Erythroblast (primary cell): ENCODE measurements at regions not wholly inside any gene's neighbourhood (a gene's known extent, or its start where the extent isn't known, plus 50 kb on each side); places are given as distances from the start of the nearest gene placed in this dataset.

ENCODE experiments used
- GATA1 ChIP-seq: IDR thresholded peaks from 2 replicates; pipeline ENCODE4 v1.6.1; 2011; ENCODE audit warnings: low read depth, mild to moderate bottlenecking, control low read depth, low read length, moderate library complexity
- POLR2A ChIP-seq: IDR thresholded peaks from 2 replicates; pipeline ENCODE4 v1.6.1; 2011; ENCODE audit warnings: mild to moderate bottlenecking, low read length

DNA sequence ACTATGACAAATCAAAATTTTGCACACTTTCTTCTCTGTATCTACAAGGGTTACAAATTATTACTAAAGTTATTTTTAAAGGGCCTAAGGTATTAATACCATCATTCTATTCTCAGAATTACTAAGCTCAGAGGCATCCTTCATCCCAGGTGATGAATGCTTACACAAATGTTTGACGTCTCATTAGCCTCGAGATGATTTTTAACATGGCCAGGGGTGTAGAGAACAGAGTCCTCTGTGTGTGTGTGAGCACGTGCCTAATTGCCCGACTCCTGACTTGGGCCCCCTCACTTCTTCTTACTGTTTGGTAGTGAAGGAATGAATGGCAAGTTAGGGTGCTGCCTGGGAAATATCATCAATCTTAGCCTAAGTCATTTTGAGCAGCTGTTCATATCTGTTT is 221.1 kb downstream of the ENC1 start:
- TF ChIP-seq POLR2A (no peak), GATA1 (no peak)
